Right lobe of liver (tissue), 6 donors: ENCODE measurements at regions not wholly inside any gene's neighbourhood (a gene's known extent, or its start where the extent isn't known, plus 50 kb on each side); places are given as distances from the start of the nearest gene placed in this dataset.

Experiments used
- ATAC-seq, 4 donors: fragments of 200-7000 bp; cut with Tn5 transposase; one replicate each; pipeline ENCODE4 v1.9.1; 2020; ENCODE audit warnings: mild to moderate bottlenecking in 4 of 4, moderate library complexity in 4 of 4
- DNase-seq, 3 donors: peaks; one replicate each; pipeline ENCODE4 v3.0.0-alpha.2; 2020
- H3K27ac ChIP-seq, 3 donors: fragments of 200-600 bp; one replicate each; pipeline ENCODE4 v1.8.0; 2022
- H3K27me3 ChIP-seq, 2 donors: fragments of 200-600 bp; one replicate each; pipeline ENCODE4 v1.8.0; 2022
- H3K36me3 ChIP-seq, 4 donors: fragments of 200-600 bp; sonication (generic) in 1 of 4; one replicate each; pipeline versions ENCODE4 v1.5.1 to v1.8.0; 2017 to 2022; ENCODE audit warnings: control low read depth in 1 of 4
- H3K4me1 ChIP-seq, 4 donors: fragments of 200-600 bp; sonication (generic) in 1 of 4; one replicate each; pipeline versions ENCODE4 v1.5.1 to v1.8.0; 2017 to 2022; ENCODE audit warnings: control low read depth in 1 of 4
- H3K4me3 ChIP-seq, 3 donors: fragments of 200-600 bp; one replicate each; pipeline ENCODE4 v1.8.0; 2022
- H3K9me3 ChIP-seq, 4 donors: fragments of 200-600 bp; sonication (generic) in 1 of 4; one replicate each; pipeline versions ENCODE4 v1.5.1 to v1.8.0; 2017 to 2022; ENCODE audit warnings: control low read depth in 1 of 4
- CTCF ChIP-seq, 4 donors: fragments of 200-600 bp in 3 of 4; fragments of 450-650 bp in 1 of 4; IDR thresholded peaks; one replicate each; pipeline versions ENCODE4 v1.5.1 to v1.8.0; 2016 to 2022; ENCODE audit warnings: antibody characterized with exemption in 4 of 4, mild to moderate bottlenecking in 2 of 4
- POLR2A ChIP-seq: fragments of 450-650 bp; IDR thresholded peaks from one replicate; pipeline ENCODE4 v1.6.1; 2017; ENCODE audit warnings: antibody characterized with exemption, mild to moderate bottlenecking
- WGBS: methylation state at CpG from one replicate; pipeline ENCODE4 v1.1.6; 2018; ENCODE audit warnings: low coverage, low lambda C conversion rate; ENCODE audit not compliant: insufficient coverage; ENCODE audit errors: missing lambda C conversion rate; 5-methylcytosine and 5-hydroxymethylcytosine counted together
- intact Hi-C, 2 donors: fragments of 100-400 bp; cut with DNase I; formaldehyde crosslinking; loops; one replicate each; pipeline versions ENCODE4 v1.11.2 to v1.14.1; 2022
- donor health status: DM: no; HTN: yes; CAD: no.
- donor health status: DM: no; HTN: no; CAD: no.
- donor health status: DM: no; HTN: no; CAD: no.
- donor health status: DM: no; HTN: yes; CAD: no.
- donor health status: DM: no; HTN: yes; CAD: no.

GRCh38 chr2:138994502-138994901 is 214.3 kb upstream of the NXPH2 start:
- Histone ChIP-seq H3K27ac (no peak overlapping the region), H3K36me3 (no peaks in the 10 kb centered on the region), H3K9me3 (no peaks in the 10 kb centered on the region), H3K4me3 (no peak overlapping the region), H3K4me1 (no peaks in the 10 kb centered on the region), H3K27me3 (no peaks in the 10 kb centered on the region)
- 42% methylated on average over 1 of the region's 1 CpG for WGBS
- TF ChIP-seq POLR2A (no peak), CTCF (IDR thresholded peaks at IDR 0.05) (no peak)
- ATAC-seq (no peak), DNase-seq (no peak)
- intact Hi-C loops, result no loop called here

GRCh38 chr2:138985881-138986280 is 205.7 kb upstream of the NXPH2 start:
- no peak for ATAC-seq

GRCh38 chr2:138979131-138979785 is 199.1 kb upstream of the NXPH2 start:
- Histone ChIP-seq H3K36me3 (no peaks in the 10 kb centered on the region), H3K27me3 (peaks cover 0 to 3% of the 10 kb centered on the region in 2 donors), H3K27ac (no peak overlapping the region), H3K4me1 (no peaks in the 10 kb centered on the region), H3K9me3 (no peaks in the 10 kb centered on the region), H3K4me3 (no peak overlapping the region)
- no peak for TF ChIP-seq CTCF (IDR thresholded peaks at IDR 0.05)
- no peak for TF ChIP-seq POLR2A
- intact Hi-C loops, result no loop called here
- DNase-seq, result no peak
- no peak for ATAC-seq
- WGBS, result 56% methylated on average over 4 of the region's 4 CpGs

More at GRCh38 chr2:138985881-138986280, 205.7 kb upstream of the NXPH2 start:
- H3K4me3 ChIP-seq, result no peak overlapping the region
- no peaks in the 10 kb centered on the region for H3K4me1 ChIP-seq
- no peak for DNase-seq
- no peak for TF ChIP-seq POLR2A
- TF ChIP-seq CTCF (IDR thresholded peaks at IDR 0.05), result no peak
- WGBS, result 26% methylated on average over 1 of the region's 1 CpG
- H3K9me3 ChIP-seq, result no peaks in the 10 kb centered on the region
- intact Hi-C loops, result no loop called here
- no peaks in the 10 kb centered on the region for H3K36me3 ChIP-seq
- no peaks in the 10 kb centered on the region for H3K27me3 ChIP-seq
- no peak overlapping the region for H3K27ac ChIP-seq

GRCh38 chr2:138974651-138975050 is 194.5 kb upstream of the NXPH2 start:
- H3K36me3 ChIP-seq, result no peaks in the 10 kb centered on the region
- H3K4me1 ChIP-seq, result no peaks in the 10 kb centered on the region
- no peak overlapping the region for H3K4me3 ChIP-seq
- peaks cover 0 to 3% of the 10 kb centered on the region in 2 donors for H3K27me3 ChIP-seq
- intact Hi-C loops, result no loop called here
- TF ChIP-seq CTCF (IDR thresholded peaks at IDR 0.05) (no peak), POLR2A (no peak)
- no peak overlapping the region for H3K27ac ChIP-seq
- WGBS, result 44% methylated on average over 1 of the region's 1 CpG
- ATAC-seq (no peak), DNase-seq (no peak)
- H3K9me3 ChIP-seq, result no peaks in the 10 kb centered on the region
